ENCODE measurements at regions not wholly inside any gene's neighbourhood (a gene's known extent, or its start where the extent isn't known, plus 50 kb on each side); places are given as distances from the start of the nearest gene placed in this dataset.
A peak's percentile ranks its signal among the peaks of the same experiment; 100 is the strongest.
"Not testable (repeated sequence)": the region's sequence is repeated elsewhere in the genome, so short reads cannot be mapped to it uniquely, and the experiment has no call there.

- not testable (repeated sequence) for DNase-seq
These were observed 75.1 kb downstream of the LYZL1 start for GRCh38 chr10:29363930-29364329.

- not testable (repeated sequence) for DNase-seq
These were observed 77.3 kb downstream of the LYZL1 start for GRCh38 chr10:29366206-29366605.

GRCh38 chr10:29369419-29369818, 80.5 kb downstream of the LYZL1 start:
- DNase-seq = no peak

GRCh38 chr10:29370097-29371092, 81.5 kb downstream of the LYZL1 start:
- no peak for DNase-seq

GRCh38 chr10:29372920-29373319, 84.0 kb downstream of the LYZL1 start:
- DNase-seq = no peak

GRCh38 chr10:29374162-29374561, 85.3 kb downstream of the LYZL1 start:
- no peak for DNase-seq

- no peak for DNase-seq
These were observed 87.0 kb downstream of the LYZL1 start for GRCh38 chr10:29375888-29376287.

- DNase-seq = no peak
These were observed 88.6 kb downstream of the LYZL1 start for GRCh38 chr10:29377333-29377961.

- no peak for DNase-seq
These were observed 89.2 kb downstream of the LYZL1 start for GRCh38 chr10:29378106-29378505.

- no peak for DNase-seq
These were observed 90.3 kb downstream of the LYZL1 start for GRCh38 chr10:29379208-29379607.

- not testable (repeated sequence) for DNase-seq
These were observed 91.1 kb downstream of the LYZL1 start for GRCh38 chr10:29379777-29380598.

- not testable (repeated sequence) for DNase-seq
These were observed 92.0 kb downstream of the LYZL1 start for GRCh38 chr10:29380599-29381511.

- no peak for DNase-seq
These were observed 97.6 kb downstream of the LYZL1 start for GRCh38 chr10:29386342-29386999.

- DNase-seq = no peak
These were observed 98.4 kb downstream of the LYZL1 start for GRCh38 chr10:29387269-29387668.

GRCh38 chr10:29388112-29388511, 99.2 kb downstream of the LYZL1 start:
- DNase-seq = not testable (repeated sequence)

GRCh38 chr10:29389493-29389892, 100.6 kb downstream of the LYZL1 start:
- no peak for DNase-seq

- no peak for DNase-seq
These were observed 101.1 kb downstream of the LYZL1 start for GRCh38 chr10:29389935-29390334.

GRCh38 chr10:29392376-29393021, 103.6 kb downstream of the LYZL1 start:
- peak; percentile 8 for DNase-seq

GRCh38 chr10:29394321-29394932, 105.6 kb downstream of the LYZL1 start:
- DNase-seq = no peak

- no peak for DNase-seq
These were observed 106.5 kb downstream of the LYZL1 start for GRCh38 chr10:29395409-29395808.

Data from T-helper 9 cell (primary cell).